Stimulated activated effector memory CD8-positive, alpha-beta T cell treated with anti-CD3 and anti-CD28 coated beads, Interleukin-12 subunit alpha, Interleukin-12 subunit beta, amount 100 ng/mL, for 72 hours (primary cell): ENCODE measurements at regions not wholly inside any gene's neighbourhood (a gene's known extent, or its start where the extent isn't known, plus 50 kb on each side); places are given as distances from the start of the nearest gene placed in this dataset.

Source experiments
- ATAC-seq: fragments of 150-1000 bp; cut with Tn5 transposase; 2 replicates; pipeline ENCODE4 v1.10.0; 2021
- DNase-seq, 2 donors: peaks; one replicate each; pipeline ENCODE4 v3.0.0; 2021 to 2022; ENCODE audit warnings: low spot score in 2 of 2
- H3K27ac Mint-ChIP-seq: one replicate; pipeline ENCODE4 v1.8.0; 2022; ENCODE audit warnings: mild to moderate bottlenecking, mixed read lengths
- H3K36me3 Mint-ChIP-seq: one replicate; pipeline ENCODE4 v1.8.0; 2022; ENCODE audit warnings: mild to moderate bottlenecking, mixed read lengths
- H3K4me1 Mint-ChIP-seq: one replicate; pipeline ENCODE4 v1.8.0; 2022; ENCODE audit warnings: mixed read lengths
- H3K4me3 Mint-ChIP-seq: one replicate; pipeline ENCODE4 v1.8.0; 2022; ENCODE audit warnings: mild to moderate bottlenecking, mixed read lengths
- H3K9me3 Mint-ChIP-seq: one replicate; pipeline ENCODE4 v1.8.0; 2022; ENCODE audit warnings: mixed read lengths

DNA sequence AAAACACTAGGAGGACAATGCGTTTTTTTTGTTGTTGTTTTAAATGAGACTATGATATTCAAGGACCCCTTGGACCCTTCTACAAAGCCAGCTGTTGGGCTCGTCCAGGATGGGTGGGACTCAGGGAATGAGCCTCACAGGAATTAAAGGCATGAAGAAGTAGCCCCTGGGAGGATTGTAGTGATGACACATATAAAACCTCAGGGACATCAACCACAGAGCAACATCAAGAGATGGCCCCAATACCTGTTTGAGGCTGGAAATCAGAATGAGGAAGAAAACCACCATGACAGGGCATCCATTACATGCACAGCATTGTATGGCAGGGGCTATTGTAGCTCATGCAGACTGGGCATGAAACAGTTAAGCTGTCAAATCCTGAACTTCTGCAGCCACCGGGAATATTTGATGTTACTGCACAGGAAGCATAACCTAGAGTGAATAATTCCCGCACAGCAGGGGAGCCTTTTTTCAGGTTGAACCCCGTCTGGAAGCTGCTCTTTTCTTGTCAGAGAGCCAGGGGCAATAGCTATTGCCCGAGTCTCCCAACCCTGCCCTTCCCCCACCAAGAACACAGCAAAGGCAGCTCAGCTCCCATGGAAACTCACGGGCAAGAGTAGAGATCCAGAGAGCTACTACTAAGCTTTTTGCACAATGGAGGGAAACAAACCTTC lies 140.2 kb upstream of the FGGY start:
- no peak for DNase-seq
- Mint-ChIP-seq H3K27ac (no peak overlapping the region), H3K9me3 (peaks cover 8% of the 10 kb centered on the region), H3K36me3 (peaks cover 4% of the 10 kb centered on the region), H3K4me3 (no peak overlapping the region), H3K4me1 (no peaks in the 10 kb centered on the region)
- ATAC-seq: no peak

DNA sequence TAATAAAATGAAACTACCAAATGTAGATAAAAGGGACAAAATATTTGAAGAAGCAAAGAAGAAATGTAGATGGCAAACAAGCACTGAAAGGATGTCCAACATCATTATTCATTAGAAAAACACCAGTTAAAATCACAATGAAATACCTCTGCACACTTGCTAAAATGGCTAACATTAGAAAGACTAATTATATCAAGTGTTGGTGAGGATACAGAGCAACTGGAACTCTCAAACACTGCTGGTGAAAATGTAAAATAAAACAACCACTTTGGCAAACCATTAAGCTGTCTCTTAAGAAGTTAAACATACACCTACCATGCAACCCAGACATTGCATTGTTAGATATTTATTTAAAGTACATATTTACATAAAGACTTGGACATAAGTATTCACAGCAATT lies 138.6 kb upstream of the FGGY start:
- H3K4me3 Mint-ChIP-seq: no peak overlapping the region
- H3K27ac Mint-ChIP-seq: no peak overlapping the region
- H3K36me3 Mint-ChIP-seq: peaks cover 4% of the 10 kb centered on the region
- H3K4me1 Mint-ChIP-seq: no peaks in the 10 kb centered on the region
- no peak for ATAC-seq
- no peak for DNase-seq
- H3K9me3 Mint-ChIP-seq: peaks cover 8% of the 10 kb centered on the region

DNA sequence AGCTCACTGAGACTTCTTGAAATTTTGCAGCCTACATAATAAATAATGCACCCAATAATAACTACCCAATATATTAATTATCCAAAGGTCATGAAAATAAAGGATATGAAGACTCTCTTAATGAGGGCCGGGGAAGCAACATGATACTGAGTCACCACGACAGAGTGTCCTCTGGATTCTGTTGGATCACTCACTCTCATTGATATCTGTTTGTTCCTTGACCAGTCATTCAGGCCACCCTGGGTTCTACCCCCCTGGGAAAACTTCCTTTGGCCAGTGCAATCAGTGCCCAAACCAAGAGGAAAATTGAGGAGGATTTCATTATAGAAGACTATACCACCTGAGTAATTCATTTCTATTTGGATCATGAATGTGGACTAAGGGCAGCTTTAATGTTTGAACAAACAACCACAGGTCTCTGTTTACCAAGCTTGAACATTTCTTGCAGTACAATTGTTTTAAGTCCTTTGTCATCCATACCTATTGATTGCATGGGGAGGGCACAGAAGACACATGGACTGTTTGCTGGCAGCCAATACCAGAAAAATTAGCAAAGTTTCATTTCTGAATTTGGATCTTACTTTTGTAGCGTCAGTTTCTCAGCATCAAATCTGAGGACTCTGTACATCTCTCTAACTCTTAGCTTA lies 137.2 kb upstream of the FGGY start:
- no peak overlapping the region for H3K27ac Mint-ChIP-seq
- peaks cover 4% of the 10 kb centered on the region for H3K36me3 Mint-ChIP-seq
- ATAC-seq: no peak
- H3K4me3 Mint-ChIP-seq: no peak overlapping the region
- H3K9me3 Mint-ChIP-seq: peaks cover 8% of the 10 kb centered on the region
- no peak for DNase-seq
- no peaks in the 10 kb centered on the region for H3K4me1 Mint-ChIP-seq

DNA sequence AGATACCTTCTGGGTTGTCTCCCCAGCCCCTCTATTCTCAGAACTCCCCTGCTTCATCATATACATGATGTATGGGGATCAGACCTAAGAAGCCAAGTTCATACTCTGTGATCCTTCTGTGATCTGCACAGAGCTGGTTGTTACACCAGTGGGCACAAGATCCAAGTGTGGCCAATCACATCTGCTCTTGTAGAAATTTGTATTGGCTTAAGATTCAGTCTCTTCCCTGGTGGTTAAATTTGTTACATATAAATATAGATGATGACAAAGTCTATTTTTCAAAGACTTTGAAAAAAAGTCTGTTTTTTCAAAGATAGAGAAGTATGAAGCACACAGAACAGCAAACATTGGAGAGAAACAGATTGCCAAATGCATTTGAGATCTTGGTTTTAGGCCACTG lies 135.8 kb upstream of the FGGY start:
- Mint-ChIP-seq H3K9me3 (peaks cover 8% of the 10 kb centered on the region), H3K4me3 (no peak overlapping the region), H3K36me3 (peaks cover 4% of the 10 kb centered on the region), H3K4me1 (no peaks in the 10 kb centered on the region), H3K27ac (no peak overlapping the region)
- DNase-seq (no peak), ATAC-seq (no peak)

DNA sequence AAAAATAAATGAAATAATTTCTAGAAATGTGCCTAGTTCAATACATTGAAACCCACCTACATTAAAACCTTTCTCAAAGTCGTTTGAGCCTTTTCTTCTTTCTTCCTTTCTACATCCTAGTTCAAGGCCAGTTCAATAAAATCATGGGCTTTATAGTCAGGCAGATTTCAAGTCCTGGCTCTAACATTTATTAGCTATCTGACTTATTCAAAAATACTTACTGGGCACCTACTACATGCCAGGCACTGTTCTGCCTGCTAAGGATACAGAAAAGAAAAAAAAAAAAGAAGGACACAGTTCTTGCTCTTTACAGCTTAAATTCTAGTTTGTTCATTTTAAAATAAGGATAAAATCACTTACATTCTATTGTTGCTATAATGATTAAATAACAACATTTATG lies 134.2 kb upstream of the FGGY start:
- peaks cover under 1% of the 10 kb centered on the region for H3K36me3 Mint-ChIP-seq
- H3K27ac Mint-ChIP-seq: no peak overlapping the region
- no peak for ATAC-seq
- no peak for DNase-seq
- no peak overlapping the region for H3K4me3 Mint-ChIP-seq
- H3K4me1 Mint-ChIP-seq: no peaks in the 10 kb centered on the region
- peaks cover 8% of the 10 kb centered on the region for H3K9me3 Mint-ChIP-seq

DNA sequence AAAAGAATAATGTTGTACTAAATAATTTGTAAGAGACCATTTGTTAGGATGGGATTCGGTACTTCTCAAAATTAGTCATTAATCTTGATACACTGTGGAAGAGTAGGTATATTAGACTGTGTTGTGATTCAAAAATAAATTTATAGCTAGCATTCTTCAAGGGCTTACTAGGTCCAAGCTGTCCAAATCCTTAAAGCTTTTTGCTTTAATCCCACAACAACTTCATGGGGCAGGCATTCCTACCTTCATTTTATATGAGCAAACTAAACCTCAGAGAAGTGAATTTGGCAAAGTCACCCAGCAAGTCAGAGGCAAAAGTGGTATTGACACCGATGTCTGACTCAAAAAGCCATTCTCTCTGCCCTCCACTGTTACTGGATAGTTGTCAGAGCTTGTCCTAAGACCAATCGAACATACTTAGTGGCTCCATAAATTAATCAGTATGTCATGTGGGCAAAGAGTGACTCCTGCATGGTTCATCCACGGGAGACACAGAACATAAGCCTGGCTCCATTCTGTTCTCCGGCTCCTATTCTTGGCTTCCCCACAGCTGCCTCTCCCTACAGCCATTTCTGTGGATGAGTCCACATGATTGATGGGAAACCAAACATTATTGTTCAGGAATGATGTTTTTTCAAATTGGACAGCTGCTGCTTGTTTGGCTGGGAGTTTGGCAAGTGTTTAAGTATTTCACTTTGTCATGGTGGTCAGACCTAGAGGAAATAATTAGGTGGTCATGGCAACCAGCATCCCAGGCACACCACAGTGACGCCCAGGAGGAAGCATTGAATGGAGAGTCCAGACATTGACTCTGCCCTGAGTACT lies 133.4 kb upstream of the FGGY start:
- peaks cover 5% of the 10 kb centered on the region for H3K9me3 Mint-ChIP-seq
- no peaks in the 10 kb centered on the region for H3K36me3 Mint-ChIP-seq
- no peaks in the 10 kb centered on the region for H3K4me1 Mint-ChIP-seq
- H3K4me3 Mint-ChIP-seq: no peak overlapping the region
- no peak for ATAC-seq
- H3K27ac Mint-ChIP-seq: no peak overlapping the region
- DNase-seq: no peak

DNA sequence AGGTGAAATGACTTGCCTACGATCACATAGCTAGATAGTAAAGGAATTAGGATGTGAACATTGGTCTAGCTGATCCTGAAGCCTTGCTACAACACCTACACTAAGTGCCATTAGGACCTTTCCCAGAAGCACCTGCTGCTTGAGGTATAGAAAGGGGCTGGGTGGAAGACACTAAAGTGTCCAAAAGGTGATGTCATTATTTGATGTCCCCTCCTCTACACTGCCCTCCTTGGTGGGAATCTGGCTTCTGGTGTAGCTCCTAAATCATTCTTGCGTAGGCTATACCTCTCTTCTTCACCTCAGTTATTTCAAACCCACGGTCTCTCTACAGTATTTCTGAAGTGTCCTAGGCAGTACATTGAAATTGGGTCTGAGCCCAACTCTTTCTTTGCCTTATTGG lies 132.5 kb upstream of the FGGY start:
- Mint-ChIP-seq H3K4me1 (no peaks in the 10 kb centered on the region), H3K9me3 (no peaks in the 10 kb centered on the region), H3K36me3 (no peaks in the 10 kb centered on the region), H3K4me3 (no peak overlapping the region), H3K27ac (no peak overlapping the region)
- DNase-seq (no peak), ATAC-seq (no peak)

DNA sequence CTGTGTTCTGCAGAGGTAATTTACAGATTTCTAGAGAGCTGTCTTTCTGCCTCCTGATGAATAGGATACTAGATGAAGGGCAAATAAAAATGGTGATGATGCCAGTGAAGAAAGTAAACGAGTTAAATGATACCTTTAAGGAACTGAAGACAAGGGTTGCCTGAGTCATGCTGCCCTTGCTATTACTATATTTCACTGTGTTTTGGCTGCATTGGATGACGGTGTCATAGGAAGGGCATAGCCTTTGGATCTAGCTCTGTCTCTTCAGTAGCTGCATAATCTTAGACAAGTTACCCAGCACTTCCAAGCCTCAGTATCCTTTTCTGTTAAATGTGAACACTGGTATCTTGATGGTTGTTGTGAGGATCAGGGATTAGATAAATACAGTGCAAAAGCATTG lies 131.5 kb upstream of the FGGY start:
- Mint-ChIP-seq H3K27ac (no peak overlapping the region), H3K4me1 (no peaks in the 10 kb centered on the region), H3K4me3 (no peak overlapping the region), H3K36me3 (no peaks in the 10 kb centered on the region), H3K9me3 (no peaks in the 10 kb centered on the region)
- ATAC-seq (no peak), DNase-seq (no peak)

DNA sequence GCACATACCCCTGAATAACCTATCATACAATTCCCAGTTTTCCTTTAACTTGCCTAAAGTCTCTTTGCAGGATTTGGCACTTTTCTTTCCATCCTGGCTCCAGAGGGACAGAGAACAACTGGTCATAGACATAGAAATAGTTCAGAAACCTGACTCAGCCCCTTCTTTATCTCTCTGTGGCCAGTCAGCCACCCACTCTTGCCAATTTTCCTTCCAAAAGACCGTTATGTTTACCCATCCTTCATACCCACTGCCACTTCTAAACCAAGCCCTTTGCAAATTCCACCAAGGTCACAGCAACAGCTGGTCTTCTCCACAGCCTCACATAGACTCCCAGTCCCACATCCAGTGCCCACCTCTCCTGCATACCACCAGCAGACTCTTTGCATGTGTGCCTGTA lies 127.2 kb upstream of the FGGY start:
- ATAC-seq: no peak
- no peaks in the 10 kb centered on the region for H3K36me3 Mint-ChIP-seq
- H3K4me3 Mint-ChIP-seq: no peak overlapping the region
- no peak for DNase-seq
- no peaks in the 10 kb centered on the region for H3K4me1 Mint-ChIP-seq
- no peaks in the 10 kb centered on the region for H3K9me3 Mint-ChIP-seq
- H3K27ac Mint-ChIP-seq: no peak overlapping the region

DNA sequence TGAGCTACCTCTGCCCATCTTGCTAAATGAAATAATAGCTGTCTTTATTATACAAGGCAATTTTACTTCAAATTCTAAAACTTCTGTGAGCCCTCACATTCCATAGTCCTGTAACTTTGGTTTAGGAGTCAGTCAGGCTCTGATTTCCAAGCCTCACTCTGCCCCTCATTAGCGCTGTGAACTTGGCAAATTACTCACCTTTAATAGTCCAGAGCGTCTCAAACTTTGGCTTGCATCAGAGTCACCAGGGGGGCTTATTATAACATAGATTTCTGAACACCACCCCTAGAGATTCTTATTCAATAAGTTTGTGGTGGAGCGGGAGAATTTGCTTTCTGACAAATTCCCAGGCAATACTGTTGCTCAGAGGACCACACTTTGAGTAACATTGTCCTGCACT lies 126.2 kb upstream of the FGGY start:
- no peak for ATAC-seq
- no peak overlapping the region for H3K27ac Mint-ChIP-seq
- H3K4me1 Mint-ChIP-seq: no peaks in the 10 kb centered on the region
- no peaks in the 10 kb centered on the region for H3K9me3 Mint-ChIP-seq
- no peak overlapping the region for H3K4me3 Mint-ChIP-seq
- no peak for DNase-seq
- H3K36me3 Mint-ChIP-seq: no peaks in the 10 kb centered on the region

DNA sequence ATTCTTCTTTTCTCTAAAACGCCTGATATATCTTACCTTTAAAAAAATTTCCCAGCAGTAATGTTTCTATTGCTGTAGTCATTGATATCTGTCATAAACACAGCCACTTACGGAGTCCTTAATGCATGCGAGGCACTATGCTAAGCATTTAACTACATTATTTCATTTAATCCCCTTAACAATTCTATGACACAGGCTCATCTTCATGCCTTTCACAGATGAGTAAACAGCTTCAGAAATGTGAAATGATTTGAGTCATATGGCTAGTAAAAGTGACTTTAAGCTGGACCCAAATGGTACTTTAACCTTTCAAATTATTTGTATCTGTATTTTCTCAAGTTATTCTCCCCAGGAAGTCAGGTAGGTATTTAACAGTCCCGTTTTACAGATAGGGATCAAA lies 125.1 kb upstream of the FGGY start:
- DNase-seq (no peak), ATAC-seq (no peak)
- H3K36me3 Mint-ChIP-seq: no peaks in the 10 kb centered on the region
- H3K4me3 Mint-ChIP-seq: no peak overlapping the region
- no peak overlapping the region for H3K27ac Mint-ChIP-seq
- no peaks in the 10 kb centered on the region for H3K9me3 Mint-ChIP-seq
- H3K4me1 Mint-ChIP-seq: no peaks in the 10 kb centered on the region

DNA sequence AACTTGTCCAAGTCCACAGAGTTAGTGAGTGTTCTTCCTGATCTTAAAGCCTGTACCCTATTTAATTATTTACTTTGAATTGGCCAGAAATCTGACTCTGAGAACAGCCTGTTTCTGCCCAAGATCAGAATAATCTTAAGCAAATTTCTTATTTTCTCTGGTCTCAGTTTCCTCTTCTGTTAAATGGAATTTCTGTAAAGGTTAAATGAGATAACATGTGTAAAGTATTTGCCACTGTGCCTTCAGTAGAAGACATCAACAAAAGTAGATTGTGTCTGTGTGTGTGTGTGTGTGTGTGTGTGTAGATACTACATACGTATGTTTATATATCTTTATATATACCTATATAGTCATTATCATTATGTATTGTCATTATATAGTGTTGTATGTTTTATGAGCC lies 124.2 kb upstream of the FGGY start:
- H3K4me3 Mint-ChIP-seq: no peak overlapping the region
- no peak overlapping the region for H3K27ac Mint-ChIP-seq
- DNase-seq (no peak), ATAC-seq (no peak)
- no peaks in the 10 kb centered on the region for H3K4me1 Mint-ChIP-seq
- H3K9me3 Mint-ChIP-seq: no peaks in the 10 kb centered on the region
- no peaks in the 10 kb centered on the region for H3K36me3 Mint-ChIP-seq

DNA sequence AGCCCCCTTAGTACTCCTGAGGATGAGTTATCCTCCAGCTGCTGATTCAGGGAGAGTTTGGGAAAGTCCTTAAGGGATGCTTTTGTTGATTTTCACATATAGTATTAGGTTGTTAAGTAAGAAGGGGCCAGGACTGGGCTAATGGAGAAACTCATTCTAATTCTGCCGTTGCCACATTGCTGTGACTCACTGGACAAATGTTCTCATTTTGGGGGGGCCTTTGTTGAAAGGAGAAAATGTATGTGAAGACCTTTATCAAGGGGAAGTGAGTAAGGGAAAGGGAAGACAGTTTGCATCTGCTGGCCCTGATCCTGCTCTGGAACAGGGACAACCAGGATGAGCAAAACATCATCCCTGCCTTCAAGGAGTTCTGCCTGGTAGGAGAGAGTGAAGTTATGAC lies 123.2 kb upstream of the FGGY start:
- Mint-ChIP-seq H3K4me3 (no peak overlapping the region), H3K36me3 (no peaks in the 10 kb centered on the region), H3K4me1 (no peaks in the 10 kb centered on the region), H3K27ac (no peak overlapping the region), H3K9me3 (no peaks in the 10 kb centered on the region)
- DNase-seq (no peak), ATAC-seq (no peak)

DNA sequence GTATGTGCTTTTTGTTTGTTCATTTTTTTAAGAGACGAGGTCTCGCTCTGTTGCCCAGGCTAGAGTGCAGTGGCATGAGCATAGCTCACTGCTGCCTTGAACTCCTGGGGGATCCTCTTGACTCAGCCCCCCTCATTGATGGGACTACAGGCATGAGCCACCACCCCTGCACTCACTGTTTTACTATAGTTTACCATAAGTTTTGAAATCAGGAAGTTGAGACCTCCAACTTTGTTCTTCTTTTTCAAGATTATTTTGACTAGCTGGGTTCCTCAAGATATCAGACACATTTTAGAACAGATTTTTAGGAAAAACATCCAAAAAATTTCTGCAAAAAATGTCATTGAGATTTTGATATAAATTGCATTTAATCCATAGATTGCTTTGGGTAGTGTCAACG lies 120.4 kb upstream of the FGGY start:
- Mint-ChIP-seq H3K27ac (no peak overlapping the region), H3K9me3 (no peaks in the 10 kb centered on the region), H3K4me1 (no peaks in the 10 kb centered on the region), H3K4me3 (no peak overlapping the region), H3K36me3 (no peaks in the 10 kb centered on the region)
- DNase-seq (no peak), ATAC-seq (no peak)

DNA sequence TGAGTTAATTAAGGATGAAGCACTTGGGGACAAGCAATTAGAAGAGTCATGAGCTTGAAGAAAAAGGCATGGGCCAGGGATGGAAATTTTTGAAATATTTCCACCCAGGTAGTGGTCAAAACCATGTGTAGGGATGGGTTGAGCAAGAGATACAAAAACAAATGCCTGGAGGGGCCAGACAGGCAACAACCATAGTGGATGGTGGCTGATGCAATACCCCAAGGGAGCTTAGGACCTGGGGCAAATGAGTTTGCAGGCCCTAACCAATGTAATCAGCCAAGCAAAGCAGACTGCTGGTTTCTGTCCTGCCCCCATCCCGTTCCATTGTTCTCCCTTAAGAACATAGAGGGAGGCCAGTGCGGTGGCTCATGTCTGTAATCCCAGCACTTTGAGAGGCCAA lies 119.1 kb upstream of the FGGY start:
- Mint-ChIP-seq H3K36me3 (no peaks in the 10 kb centered on the region), H3K4me1 (no peaks in the 10 kb centered on the region), H3K27ac (no peak overlapping the region), H3K9me3 (no peaks in the 10 kb centered on the region), H3K4me3 (no peak overlapping the region)
- DNase-seq (no peak), ATAC-seq (no peak)
